ENCODE measurements at regions not wholly inside any gene's neighbourhood (a gene's known extent, or its start where the extent isn't known, plus 50 kb on each side); places are given as distances from the start of the nearest gene placed in this dataset.

GRCh38 chr18:7447318-7448028, 119.6 kb upstream of the PTPRM start:
- Histone ChIP-seq H3K79me2 (ENCODE audit: insufficient read depth, low read length) (no peaks in the 10 kb centered on the region), H3K4me3 (replicated peaks in 1 of 3; ENCODE audit: low read depth in 2 of 3, low read length in 3 of 3) (no peak overlapping the region), H4K20me1 (ENCODE audit: insufficient read depth, low read length) (no peaks in the 10 kb centered on the region), H3K9me3 (replicated peaks in 1 of 2; ENCODE audit: control insufficient read depth in 1 of 2, insufficient read depth in 1 of 2, low read length in 2 of 2) (no peaks in the 10 kb centered on the region), H3K9ac (ENCODE audit: insufficient read depth, low read length, poor library complexity, severe bottlenecking) (no peak overlapping the region), H3K36me3 (replicated peaks in 1 of 2; ENCODE audit: control insufficient read depth in 1 of 2, insufficient read depth in 2 of 2, low read length in 2 of 2) (no peaks in the 10 kb centered on the region), H3K27ac (ENCODE audit: low read depth in 1 of 2, low read length in 2 of 2) (no peak overlapping the region), H3K27me3 (ENCODE audit: control insufficient read depth in 2 of 2, insufficient read depth in 2 of 2, low read length in 2 of 2) (no peaks in the 10 kb centered on the region), H3K4me1 (ENCODE audit: control insufficient read depth in 1 of 2, insufficient read depth in 2 of 2, low read length in 2 of 2) (no peaks in the 10 kb centered on the region), H2AFZ (ENCODE audit: insufficient read depth, low read depth, low read length, poor library complexity, severe bottlenecking) (no peak overlapping the region), H3K4me2 (replicated peaks; ENCODE audit: extremely low read depth, low read length, poor library complexity, severe bottlenecking) (no peak overlapping the region)
- 100% methylated on average over 1 of the region's 2 CpGs for WGBS (ENCODE audit: insufficient coverage)
- H3K4me3 Mint-ChIP-seq, result no peak overlapping the region
- H3K36me3 Mint-ChIP-seq, result no peaks in the 10 kb centered on the region
- H3K27ac Mint-ChIP-seq, result no peak overlapping the region
- no peaks in the 10 kb centered on the region for H3K27me3 Mint-ChIP-seq (ENCODE audit: low read depth in 3 of 3)
- H3K9me3 Mint-ChIP-seq, result peaks cover 0 to 2% (median 0%) of the 10 kb centered on the region in 7 donors
- intact Hi-C loops (cut with micrococcal nuclease), result no loop called here
- no peak for TF ChIP-seq CTCF (IDR thresholded peaks at IDR 0.05)
- no peaks in the 10 kb centered on the region for H3K4me1 Mint-ChIP-seq
- no peak for DNase-seq

- Histone ChIP-seq H3K27ac (ENCODE audit: low read depth in 1 of 2, low read length in 2 of 2) (no peak overlapping the region), H3K4me1 (ENCODE audit: control insufficient read depth in 1 of 2, insufficient read depth in 2 of 2, low read length in 2 of 2) (no peaks in the 10 kb centered on the region), H2AFZ (ENCODE audit: insufficient read depth, low read depth, low read length, poor library complexity, severe bottlenecking) (no peak overlapping the region), H3K4me2 (replicated peaks; ENCODE audit: extremely low read depth, low read length, poor library complexity, severe bottlenecking) (no peak overlapping the region), H3K9ac (ENCODE audit: insufficient read depth, low read length, poor library complexity, severe bottlenecking) (no peak overlapping the region), H3K27me3 (ENCODE audit: control insufficient read depth in 2 of 2, insufficient read depth in 2 of 2, low read length in 2 of 2) (no peaks in the 10 kb centered on the region), H3K79me2 (ENCODE audit: insufficient read depth, low read length) (no peaks in the 10 kb centered on the region), H4K20me1 (ENCODE audit: insufficient read depth, low read length) (no peaks in the 10 kb centered on the region), H3K36me3 (replicated peaks in 1 of 2; ENCODE audit: control insufficient read depth in 1 of 2, insufficient read depth in 2 of 2, low read length in 2 of 2) (no peaks in the 10 kb centered on the region), H3K9me3 (replicated peaks in 1 of 2; ENCODE audit: control insufficient read depth in 1 of 2, insufficient read depth in 1 of 2, low read length in 2 of 2) (no peaks in the 10 kb centered on the region), H3K4me3 (replicated peaks in 1 of 3; ENCODE audit: low read depth in 2 of 3, low read length in 3 of 3) (no peak overlapping the region)
- no peak overlapping the region for H3K4me3 Mint-ChIP-seq
- H3K27ac Mint-ChIP-seq, result peak overlapping the region in 1 of 7 donors; percentile 67
- H3K9me3 Mint-ChIP-seq, result no peaks in the 10 kb centered on the region
- no peaks in the 10 kb centered on the region for H3K36me3 Mint-ChIP-seq
- peaks cover 0 to 2% (median 1%) of the 10 kb centered on the region in 3 donors for H3K27me3 Mint-ChIP-seq (ENCODE audit: low read depth in 3 of 3)
- intact Hi-C loops (cut with micrococcal nuclease), result no loop called here
- DNase-seq, result peak in 1 of 3 donors; percentile 2
- peak; percentile 65 for TF ChIP-seq CTCF (IDR thresholded peaks at IDR 0.05)
- WGBS (ENCODE audit: insufficient coverage), result 6% methylated on average over 2 of the region's 6 CpGs
- no peaks in the 10 kb centered on the region for H3K4me1 Mint-ChIP-seq
These were observed 114.8 kb upstream of the PTPRM start for GRCh38 chr18:7452331-7452730.

Data from CD14-positive monocyte (primary cell).